Cardiac muscle cell (in vitro differentiated cells and primary cell): ENCODE measurements at regions not wholly inside any gene's neighbourhood (a gene's known extent, or its start where the extent isn't known, plus 50 kb on each side); places are given as distances from the start of the nearest gene placed in this dataset.
A peak's percentile ranks its signal among the peaks of the same experiment; 100 is the strongest.
"Not testable (repeated sequence)": the region's sequence is repeated elsewhere in the genome, so short reads cannot be mapped to it uniquely, and the experiment has no call there.

Experiments used
- DNase-seq, 2 donors: peaks; one replicate each; pipeline versions ENCODE4 v3.0.0 to v3.0.0-alpha.2; 2010 to 2017; ENCODE audit warnings: low read depth in 1 of 2, low spot score in 1 of 2
- H3K27ac ChIP-seq: fragments of 200-600 bp; sonication (generic); 2 replicates; pipeline ENCODE4 v1.5.1; 2016
- H3K27me3 ChIP-seq: fragments of 200-600 bp; sonication (generic); 2 replicates; pipeline ENCODE4 v1.6.0; 2016; ENCODE audit warnings: control low read depth
- H3K36me3 ChIP-seq: fragments of 200-600 bp; sonication (generic); 2 replicates; pipeline ENCODE4 v1.5.1; 2016; ENCODE audit warnings: control low read depth
- H3K4me1 ChIP-seq: fragments of 200-600 bp; sonication (generic); 2 replicates; pipeline ENCODE4 v1.8.1; 2017; ENCODE audit warnings: low read depth, mild to moderate bottlenecking, mixed run types
- H3K4me3 ChIP-seq: fragments of 200-600 bp; sonication (generic); 2 replicates; pipeline ENCODE4 v1.5.1; 2016; ENCODE audit warnings: mild to moderate bottlenecking
- H3K9me3 ChIP-seq: fragments of 200-600 bp; sonication (generic); 2 replicates; pipeline ENCODE4 v1.5.1; 2017; ENCODE audit warnings: low read depth, mild to moderate bottlenecking, control low read depth
- TF ChIP-seq, protein P1 (sequence below): IDR thresholded peaks from 2 replicates; pipeline ENCODE4 v1.5.1; 2012; ENCODE audit warnings: low read depth, mild to moderate bottlenecking, low read length

DNA sequence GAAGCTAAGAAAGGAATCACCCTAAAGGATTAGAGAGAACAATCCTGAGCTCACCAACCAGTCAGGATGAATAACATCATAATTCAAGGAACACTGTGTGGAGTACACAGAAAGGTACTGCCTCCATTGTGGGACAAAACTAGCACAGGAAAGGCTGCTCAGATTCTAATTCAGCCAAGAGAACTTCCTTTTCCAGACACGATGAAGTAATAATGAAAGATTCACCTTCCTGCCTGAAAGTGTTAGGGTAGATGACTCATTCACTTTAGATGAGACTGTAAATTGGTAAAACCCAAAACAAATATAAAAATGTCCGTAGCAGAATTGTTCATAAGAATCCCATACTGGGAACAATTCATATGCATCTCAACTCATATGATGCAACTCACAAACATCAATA lies 167.2 kb downstream of the CDC14C start:
- TF ChIP-seq, protein P1, sequence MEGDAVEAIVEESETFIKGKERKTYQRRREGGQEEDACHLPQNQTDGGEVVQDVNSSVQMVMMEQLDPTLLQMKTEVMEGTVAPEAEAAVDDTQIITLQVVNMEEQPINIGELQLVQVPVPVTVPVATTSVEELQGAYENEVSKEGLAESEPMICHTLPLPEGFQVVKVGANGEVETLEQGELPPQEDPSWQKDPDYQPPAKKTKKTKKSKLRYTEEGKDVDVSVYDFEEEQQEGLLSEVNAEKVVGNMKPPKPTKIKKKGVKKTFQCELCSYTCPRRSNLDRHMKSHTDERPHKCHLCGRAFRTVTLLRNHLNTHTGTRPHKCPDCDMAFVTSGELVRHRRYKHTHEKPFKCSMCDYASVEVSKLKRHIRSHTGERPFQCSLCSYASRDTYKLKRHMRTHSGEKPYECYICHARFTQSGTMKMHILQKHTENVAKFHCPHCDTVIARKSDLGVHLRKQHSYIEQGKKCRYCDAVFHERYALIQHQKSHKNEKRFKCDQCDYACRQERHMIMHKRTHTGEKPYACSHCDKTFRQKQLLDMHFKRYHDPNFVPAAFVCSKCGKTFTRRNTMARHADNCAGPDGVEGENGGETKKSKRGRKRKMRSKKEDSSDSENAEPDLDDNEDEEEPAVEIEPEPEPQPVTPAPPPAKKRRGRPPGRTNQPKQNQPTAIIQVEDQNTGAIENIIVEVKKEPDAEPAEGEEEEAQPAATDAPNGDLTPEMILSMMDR = no peak
- H3K36me3 ChIP-seq = no peaks in the 10 kb centered on the region
- no peak overlapping the region for H3K4me3 ChIP-seq
- H3K9me3 ChIP-seq = no peaks in the 10 kb centered on the region
- peaks cover 11% of the 10 kb centered on the region for H3K4me1 ChIP-seq
- no peaks in the 10 kb centered on the region for H3K27me3 ChIP-seq
- H3K27ac ChIP-seq = no peak overlapping the region
- DNase-seq = no peak

DNA sequence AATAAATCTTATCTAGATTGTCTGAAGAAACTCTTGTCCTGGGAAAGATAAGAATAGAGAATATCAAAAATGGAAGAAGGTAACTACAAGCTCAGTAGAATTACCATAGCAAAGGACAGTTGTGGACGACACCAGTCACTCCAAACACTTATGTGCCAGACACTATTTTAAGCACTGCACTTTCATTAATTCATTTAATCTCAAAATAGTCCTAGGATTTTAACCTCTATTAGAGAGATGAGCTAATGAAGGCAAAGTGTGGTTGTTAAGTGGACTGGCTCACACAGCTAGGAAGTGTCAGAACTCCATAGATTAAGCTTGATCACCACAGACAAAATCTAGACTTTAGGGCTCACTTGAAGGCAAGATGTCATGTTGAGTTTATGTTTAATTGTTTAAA lies 168.9 kb downstream of the CDC14C start:
- H3K9me3 ChIP-seq = no peaks in the 10 kb centered on the region
- no peaks in the 10 kb centered on the region for H3K27me3 ChIP-seq
- DNase-seq = no peak
- no peaks in the 10 kb centered on the region for H3K36me3 ChIP-seq
- no peak overlapping the region for H3K4me3 ChIP-seq
- TF ChIP-seq, protein P1 = no peak
- no peak overlapping the region for H3K27ac ChIP-seq
- H3K4me1 ChIP-seq = peaks cover 11% of the 10 kb centered on the region

DNA sequence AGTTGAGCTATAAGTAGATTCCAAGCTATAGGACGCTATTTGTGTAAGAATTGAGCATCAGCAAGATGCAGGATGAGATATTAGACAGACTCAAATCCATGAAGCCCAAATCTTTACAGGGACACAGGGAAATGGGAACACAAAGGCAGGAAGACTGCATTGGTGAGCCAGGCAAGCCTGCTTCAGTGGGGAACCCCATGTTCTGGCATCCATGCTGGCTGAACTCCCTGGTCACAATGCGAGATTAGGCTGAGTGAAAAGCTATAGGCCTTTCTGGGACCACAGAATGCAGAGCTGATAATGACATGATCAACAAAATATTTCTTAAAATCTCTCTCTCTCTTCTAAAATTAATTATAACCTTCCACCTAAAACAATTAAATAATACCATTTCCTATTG lies 170.5 kb downstream of the CDC14C start:
- Histone ChIP-seq H3K27me3 (no peaks in the 10 kb centered on the region), H3K9me3 (no peaks in the 10 kb centered on the region), H3K4me3 (no peak overlapping the region), H3K4me1 (peaks cover 11% of the 10 kb centered on the region), H3K36me3 (no peaks in the 10 kb centered on the region), H3K27ac (no peak overlapping the region)
- TF ChIP-seq, protein P1 = no peak
- no peak for DNase-seq

DNA sequence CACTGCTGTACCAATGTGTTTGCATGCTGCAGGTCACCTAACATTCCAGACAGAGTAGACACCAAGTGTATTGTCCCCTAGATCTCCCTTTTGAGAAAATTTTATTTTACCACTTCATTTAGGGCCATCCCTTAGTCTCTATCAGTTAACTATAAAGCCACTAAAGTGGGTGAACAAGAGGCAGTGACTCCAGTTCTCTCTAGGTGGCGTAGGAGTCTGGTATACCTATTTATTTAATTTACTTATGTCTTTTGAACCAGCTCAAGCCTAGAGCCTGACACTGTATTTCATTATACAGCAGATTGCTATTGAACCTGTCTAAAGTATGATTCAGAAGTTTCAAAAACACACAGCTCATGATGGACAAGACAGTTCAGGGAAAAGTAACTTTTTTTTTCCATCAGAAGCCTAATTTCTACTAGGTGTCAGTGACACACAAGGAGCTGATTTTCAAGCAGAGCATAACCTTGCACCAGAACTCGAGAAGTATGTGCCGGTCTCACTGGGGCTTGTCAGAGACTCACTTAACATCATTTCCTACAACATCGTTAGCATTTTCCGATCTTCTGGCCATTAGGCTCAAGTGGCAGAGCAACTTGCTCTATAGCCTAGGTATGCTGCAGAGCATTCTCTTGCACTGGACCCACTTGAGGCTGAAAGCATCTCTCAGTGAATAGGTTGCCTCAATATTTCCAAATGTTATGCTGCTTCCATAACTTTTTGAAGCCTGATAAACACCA lies 175.4 kb downstream of the CDC14C start:
- H3K9me3 ChIP-seq = no peaks in the 10 kb centered on the region
- H3K4me3 ChIP-seq = no peak overlapping the region
- DNase-seq = peak in 1 of 2 donors; percentile 33
- no peaks in the 10 kb centered on the region for H3K27me3 ChIP-seq
- TF ChIP-seq, protein P1 = no peak
- no peaks in the 10 kb centered on the region for H3K4me1 ChIP-seq
- H3K36me3 ChIP-seq = no peaks in the 10 kb centered on the region
- H3K27ac ChIP-seq = no peak overlapping the region

DNA sequence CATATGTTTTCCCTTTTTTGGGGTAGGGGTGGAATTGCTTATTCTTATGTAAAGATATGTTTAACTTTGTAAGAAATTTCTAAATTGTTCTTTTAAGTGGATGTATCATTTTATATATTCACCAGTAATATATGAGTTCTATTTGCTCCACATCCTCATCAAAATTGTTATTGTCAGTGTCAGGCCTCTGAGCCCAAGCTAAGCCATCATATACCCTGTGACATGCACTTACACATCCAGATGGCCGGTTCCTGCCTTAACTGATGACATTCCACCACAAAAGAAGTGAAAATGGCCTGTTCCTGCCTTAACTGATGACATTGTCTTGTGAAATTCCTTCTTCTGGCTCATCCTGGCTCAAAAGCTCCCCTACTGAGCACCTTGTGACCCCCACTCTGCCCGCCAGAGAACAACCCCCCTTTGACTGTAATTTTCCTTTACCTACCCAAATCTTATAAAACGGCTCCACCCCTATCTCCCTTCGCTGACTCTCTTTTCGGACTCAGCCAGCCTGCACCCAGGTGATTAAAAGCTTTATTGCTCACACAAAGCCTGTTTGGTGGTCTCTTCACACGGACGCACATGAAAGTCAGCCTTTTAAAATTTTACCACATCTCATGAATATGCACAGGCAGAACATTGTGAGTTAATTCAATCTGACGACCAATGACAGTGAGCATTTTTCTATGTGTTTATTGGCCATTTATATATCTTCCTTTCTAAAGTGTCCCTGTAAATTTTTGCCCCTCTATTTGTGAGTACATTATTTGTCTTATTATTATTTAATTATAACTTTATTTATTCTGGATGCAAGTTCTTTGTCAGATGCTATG lies 176.8 kb downstream of the CDC14C start:
- not testable (repeated sequence) for H3K4me1 ChIP-seq, DNase-seq, H3K27ac ChIP-seq, H3K4me3 ChIP-seq, H3K9me3 ChIP-seq, H3K36me3 ChIP-seq, H3K27me3 ChIP-seq

DNA sequence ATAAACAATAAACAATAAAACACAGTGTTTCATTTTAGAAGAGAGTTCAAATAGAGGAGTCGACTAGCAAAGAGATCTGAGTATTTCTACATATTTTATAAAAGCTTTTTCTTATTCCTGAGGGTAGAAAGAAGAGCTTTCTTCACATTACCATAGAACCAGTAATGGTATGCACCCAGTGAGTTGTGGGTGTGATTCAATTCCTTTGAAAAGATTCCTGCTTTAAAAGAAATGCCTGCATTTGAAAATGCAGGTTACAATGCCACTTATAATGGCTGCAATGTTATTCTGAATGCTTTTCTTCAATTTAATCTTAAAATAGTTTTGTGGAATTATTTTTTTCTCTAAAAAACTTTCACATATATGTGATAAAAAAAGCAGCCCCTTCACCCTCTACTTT lies 178.1 kb downstream of the CDC14C start:
- Histone ChIP-seq H3K4me1 (no peaks in the 10 kb centered on the region), H3K4me3 (no peak overlapping the region), H3K27ac (no peak overlapping the region), H3K36me3 (no peaks in the 10 kb centered on the region), H3K27me3 (no peaks in the 10 kb centered on the region), H3K9me3 (no peaks in the 10 kb centered on the region)
- no peak for DNase-seq
- TF ChIP-seq, protein P1 = no peak
